NOMO-1 treated with DMSO at 0.1 percent for 48 hours (cell line): ENCODE measurements at regions not wholly inside any gene's neighbourhood (a gene's known extent, or its start where the extent isn't known, plus 50 kb on each side); places are given as distances from the start of the nearest gene placed in this dataset.

Experiments
- DNase-seq: peaks from one replicate; lab custom pipeline; 2025; ENCODE audit not compliant: unreplicated experiment; lab: John Stamatoyannopoulos, UW

DNA sequence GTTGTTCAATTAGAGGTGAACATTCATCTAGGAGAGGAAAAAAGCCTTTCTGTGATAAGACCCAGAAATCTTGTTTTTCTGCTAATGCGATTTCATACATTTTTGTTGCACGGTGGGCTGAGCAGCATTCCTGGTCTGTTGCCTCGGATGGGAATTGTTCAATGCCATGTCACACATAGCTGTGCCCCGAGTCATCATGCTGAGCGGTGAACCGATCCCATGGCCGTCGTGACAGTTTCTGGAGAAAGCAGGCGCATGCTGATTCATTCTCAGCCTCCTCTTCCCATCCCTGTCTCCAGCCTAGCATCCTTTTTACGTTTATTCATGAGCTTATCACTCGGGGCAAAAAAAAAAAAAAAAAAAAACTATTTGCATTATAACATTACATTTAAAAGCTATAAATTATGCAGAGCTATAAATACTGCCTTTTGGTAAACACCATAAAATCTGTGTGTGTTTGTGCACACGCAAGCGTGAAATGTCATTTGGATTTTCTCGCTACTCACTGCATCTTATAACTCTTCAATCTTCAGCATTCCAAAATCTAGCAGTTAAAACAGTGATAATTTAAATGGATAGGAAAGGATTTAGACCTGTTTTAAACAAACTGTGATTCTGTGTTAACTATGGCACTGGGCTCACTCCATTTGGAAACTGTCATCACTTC is 58.9 kb upstream of the IFNGR1 start:
- DNase-seq, result no peak

DNA sequence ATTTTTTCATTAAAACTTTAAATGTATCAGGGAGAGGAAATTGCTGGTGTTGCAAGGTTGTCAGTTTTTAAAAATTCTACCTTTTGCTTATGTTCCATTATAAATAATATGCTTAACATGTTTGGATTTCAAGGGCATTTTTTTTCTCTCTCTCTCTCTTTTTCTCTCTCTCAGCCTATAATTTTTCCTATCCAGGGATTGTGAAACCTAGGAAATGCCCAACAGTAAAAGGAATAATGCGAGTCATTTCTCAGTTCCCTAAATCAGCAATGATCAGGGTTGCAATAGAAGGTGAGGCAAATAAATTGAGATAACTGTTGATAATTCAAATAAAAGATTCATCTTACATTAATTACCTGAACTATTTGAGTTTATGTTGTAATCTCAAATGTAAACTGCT is 53.2 kb upstream of the IFNGR1 start:
- no peak for DNase-seq

DNA sequence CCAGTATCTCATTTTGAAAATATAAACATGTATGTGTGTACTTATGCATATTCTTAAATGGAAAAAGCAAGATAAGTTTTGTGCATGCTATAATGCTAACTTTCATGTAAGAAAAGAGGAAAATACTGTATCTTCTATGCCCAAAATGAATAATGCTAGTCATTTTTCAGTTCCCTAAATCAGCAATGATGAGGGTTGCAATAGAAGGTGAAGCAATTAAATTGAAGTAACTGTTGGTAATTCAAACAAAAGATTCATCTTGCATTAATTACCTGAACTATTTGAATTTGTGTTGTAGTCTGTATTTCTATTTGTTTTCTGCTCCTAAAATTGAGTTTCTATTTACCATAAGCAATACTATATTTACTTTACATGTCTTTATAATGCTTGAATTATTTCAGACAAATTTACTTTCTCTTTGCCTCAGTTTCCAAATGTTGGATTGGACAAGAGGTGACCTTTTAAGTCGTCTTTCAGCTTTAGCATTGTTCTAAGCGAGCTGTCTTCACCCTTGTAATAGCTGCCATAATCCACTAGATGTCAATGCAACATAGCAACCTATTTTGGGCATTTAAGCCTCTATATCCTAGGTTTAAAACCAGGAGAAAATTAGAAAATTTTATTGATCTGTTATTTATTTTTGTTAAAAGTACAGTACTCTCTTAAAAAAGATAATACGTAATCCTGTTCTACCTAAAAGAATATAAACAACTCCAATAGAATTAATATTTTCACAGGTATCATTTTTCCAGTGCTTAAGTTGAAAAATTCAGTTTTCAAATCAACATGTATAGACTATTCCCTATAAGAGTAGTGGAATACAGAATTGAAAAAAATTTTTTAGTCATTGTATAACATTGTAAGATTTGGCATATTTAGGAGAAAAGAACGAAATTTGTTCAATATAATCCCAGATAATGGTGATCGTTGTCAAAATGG is 52.3 kb upstream of the IFNGR1 start:
- DNase-seq, result peak; percentile 72

DNA sequence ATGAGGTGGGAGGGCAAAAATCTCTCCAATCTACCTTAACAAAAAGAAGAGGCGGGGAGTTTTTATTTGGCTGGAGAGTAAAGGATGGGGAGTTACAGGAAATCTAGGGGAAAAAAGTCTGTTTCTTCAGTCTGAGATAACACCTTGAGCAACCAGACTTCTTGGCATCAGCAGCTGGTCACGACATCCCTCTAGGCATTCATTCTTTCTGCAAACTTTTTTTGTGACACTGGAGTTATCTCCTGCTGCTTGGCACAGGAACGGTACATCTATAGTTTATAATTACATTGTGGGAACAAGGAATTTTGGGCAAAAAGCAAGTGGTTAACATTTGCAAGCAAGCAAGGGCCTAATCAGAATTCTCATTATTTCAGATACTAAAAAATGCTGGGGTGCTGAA is 50.6 kb upstream of the IFNGR1 start:
- no peak for DNase-seq

DNA sequence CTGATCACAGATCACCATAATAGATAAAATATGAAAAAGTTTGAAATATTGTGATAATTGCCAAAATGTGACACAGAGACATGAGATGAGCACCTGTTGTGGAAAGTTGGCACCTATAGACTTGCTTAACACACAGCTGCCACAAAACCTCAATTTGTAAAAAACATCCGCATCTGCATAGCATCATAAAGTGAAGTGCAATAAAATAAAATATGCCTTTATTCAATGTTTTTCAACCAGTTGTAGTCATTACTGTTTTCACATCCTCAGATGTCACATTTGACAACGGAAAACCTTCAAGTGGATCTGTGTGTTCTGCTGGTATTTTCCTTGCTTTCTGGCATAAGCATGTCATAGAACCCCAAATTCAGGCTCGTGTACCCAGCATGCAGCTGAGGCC is 50.2 kb upstream of the IFNGR1 start:
- no peak for DNase-seq
